HG03175 (cell line): ENCODE measurements at regions not wholly inside any gene's neighbourhood (a gene's known extent, or its start where the extent isn't known, plus 50 kb on each side); places are given as distances from the start of the nearest gene placed in this dataset.
"Not testable (repeated sequence)": the region's sequence is repeated elsewhere in the genome, so short reads cannot be mapped to it uniquely, and the experiment has no call there.

Experiments used
- ATAC-seq: cut with Tn5 transposase; IDR thresholded peaks from one replicate; pipeline ENCODE4 v1.9.1; 2021; ENCODE audit warnings: mild to moderate bottlenecking, moderate library complexity; ENCODE audit not compliant: unreplicated experiment

DNA sequence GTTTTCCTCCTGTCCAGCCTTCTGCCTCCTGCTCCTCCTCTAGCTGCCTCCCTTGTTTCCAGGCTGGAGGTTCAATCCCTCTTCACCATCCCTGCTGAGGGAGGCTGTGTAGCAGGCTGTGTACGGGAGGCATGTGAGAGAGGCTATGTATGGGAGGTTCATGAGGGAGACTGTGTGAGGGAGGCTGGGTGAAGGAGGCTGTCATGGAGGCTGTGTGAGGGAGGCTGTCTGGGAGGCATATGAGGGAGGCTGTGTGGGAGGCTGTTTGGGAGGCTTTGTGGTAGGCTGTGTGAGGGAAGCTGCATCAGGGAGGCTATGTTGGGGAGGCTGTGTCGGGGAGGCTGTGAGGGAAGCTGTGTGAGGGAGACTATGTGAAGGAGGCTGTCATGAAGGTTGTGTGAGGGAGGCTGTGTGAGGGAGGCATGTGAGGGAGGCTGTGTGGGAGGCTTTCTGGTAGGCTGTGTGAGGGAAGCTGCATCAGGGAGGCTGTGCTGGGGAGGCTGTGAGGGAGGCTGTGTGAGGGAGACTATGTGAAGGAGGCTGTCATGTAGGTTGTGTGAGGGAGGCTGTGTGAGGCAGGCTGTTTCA, 123.7 kb upstream of the RNF32 start:
- ATAC-seq = no peak

- no peak for ATAC-seq
Observed at GRCh38 chr7:156515911-156516790, 124.4 kb upstream of the RNF32 start.

DNA sequence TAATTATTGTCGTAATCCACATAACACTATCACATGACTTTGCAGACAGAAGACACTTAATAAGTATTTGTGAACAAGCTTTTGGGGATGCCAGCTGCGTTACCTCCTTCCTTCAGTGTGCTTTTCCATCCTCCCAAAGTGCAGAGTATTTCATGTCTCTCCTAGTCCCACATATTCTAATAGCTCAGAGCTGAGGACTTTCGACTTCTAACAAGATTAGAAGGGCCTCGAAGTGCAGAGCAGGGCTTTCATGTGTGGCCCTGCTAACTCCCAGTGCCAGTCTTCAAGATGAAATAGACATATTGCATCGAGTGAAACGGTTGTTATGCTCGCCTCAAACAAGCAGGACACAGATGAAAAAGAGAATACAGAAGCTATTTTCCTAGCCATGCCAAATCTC, 125.7 kb upstream of the RNF32 start:
- ATAC-seq = no peak

DNA sequence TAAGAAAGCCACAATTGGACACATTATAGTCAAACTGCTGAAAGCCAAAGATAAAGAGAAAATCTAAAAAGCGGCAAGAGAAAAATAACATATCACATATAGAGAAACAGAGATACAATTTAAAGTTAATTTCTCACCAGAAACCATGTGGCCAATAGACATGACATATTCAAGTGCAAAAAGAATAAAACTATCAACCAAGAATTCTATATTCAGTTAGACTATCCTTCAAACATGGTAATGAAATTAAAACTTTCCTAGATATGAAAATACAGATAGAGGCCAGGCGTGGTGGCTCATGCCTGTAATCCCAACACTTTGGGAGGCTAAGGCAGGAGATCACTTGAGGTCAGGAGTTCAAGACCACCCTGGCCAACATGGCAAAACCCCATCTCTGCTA, 129.1 kb upstream of the RNF32 start:
- no peak for ATAC-seq

DNA sequence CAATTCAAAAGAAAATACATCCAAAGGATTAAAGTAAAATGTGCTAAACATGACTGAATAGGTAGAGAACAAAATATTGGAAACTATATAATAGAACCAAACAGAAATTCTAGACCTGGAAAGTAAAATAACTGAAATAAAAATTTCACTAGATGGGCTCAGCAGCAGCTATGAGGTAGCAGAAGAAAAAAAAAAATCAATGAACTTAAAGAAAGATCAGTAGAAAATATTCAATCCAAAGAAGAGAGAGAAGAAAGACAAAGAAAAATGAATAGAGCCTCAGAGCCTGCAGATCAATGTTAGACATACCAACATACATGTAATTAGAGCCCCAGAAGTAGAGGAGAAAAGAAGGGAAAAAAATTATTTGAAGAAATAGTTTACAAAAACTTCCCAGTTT, 129.6 kb upstream of the RNF32 start:
- ATAC-seq = no peak

DNA sequence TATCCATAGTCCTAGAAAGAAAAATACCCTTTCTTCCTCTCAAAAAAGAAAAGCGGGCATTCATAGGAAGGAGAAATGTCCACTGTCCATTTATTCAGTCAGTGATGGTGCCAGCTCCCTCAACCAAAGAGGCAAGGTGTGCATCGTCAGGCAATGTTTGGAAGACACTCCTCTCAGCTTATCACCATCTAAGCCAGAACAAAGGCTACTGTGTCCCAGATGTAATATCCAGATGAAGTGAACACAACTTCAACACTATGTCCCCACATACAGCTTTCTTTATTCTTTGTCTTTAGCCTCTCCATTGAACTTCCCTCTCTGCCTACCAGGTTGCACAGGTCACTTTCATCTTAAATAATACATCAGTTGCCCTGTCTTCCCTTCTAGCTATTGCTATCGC, 131.4 kb upstream of the RNF32 start:
- no peak for ATAC-seq

- ATAC-seq = no peak
Observed at GRCh38 chr7:156505876-156506275, 134.7 kb upstream of the RNF32 start.

- ATAC-seq = no peak
Observed at GRCh38 chr7:156504687-156505545, 135.7 kb upstream of the RNF32 start.

- ATAC-seq = no peak
Observed at GRCh38 chr7:156504006-156504405, 136.6 kb upstream of the RNF32 start.

DNA sequence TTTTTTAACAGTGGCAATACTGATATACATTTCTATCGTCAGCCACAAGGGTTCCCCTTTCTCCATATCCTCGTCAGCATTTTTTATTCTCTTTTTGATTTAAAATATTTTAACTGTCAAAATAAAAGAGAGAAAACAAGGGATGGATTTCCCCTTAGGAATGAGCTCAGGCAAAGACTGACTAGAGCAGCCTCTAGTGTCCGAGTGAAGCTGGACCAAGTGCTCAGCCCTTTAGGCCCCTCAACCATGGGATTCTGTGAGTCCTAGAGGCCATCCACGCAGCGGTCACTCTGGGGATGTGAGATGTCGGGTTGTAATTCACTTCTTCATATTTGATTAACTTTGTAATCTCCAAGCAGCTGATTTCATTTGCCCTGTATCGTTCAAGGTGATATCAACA, 137.4 kb upstream of the RNF32 start:
- no peak for ATAC-seq

DNA sequence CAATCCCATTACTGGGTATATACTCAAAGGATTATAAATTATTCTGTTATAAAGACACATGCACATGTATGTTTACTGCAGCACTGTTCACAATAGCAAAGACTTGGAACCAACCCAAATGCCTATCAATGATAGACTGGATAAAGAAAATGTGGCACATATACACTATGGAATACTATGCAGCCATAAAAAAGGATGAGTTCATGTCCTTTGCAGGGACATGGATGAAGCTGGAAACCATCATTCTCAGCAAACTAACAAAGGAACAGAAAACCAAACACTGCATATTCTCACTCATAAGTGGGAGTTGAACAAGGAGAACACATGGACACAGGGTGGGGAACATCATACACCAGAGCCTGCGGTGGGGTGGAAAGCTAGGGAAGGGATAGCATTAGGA, 138.8 kb upstream of the RNF32 start:
- ATAC-seq = not testable (repeated sequence)

- no peak for ATAC-seq
Observed at GRCh38 chr7:156499247-156499881, 141.2 kb upstream of the RNF32 start.

GRCh38 chr7:156497776-156498509, 142.6 kb upstream of the RNF32 start:
- no peak for ATAC-seq

DNA sequence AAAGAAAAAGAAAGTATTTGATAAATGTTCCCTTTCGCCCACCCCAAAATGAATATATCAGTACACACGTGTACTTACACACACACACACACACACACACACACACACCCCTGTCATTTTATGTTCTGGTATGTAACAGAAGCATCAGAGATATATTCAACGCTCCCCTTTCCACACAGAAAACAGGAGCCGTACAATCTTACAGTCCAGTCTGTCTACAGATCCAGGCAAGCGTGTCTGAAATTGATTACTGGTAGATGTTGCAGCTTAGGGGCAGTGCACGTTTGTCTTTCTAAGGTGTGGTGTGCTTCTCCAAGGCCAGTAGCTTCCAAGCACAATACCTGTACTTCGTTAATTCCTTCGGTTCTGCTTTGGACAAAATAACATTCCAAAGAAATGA, 143.7 kb upstream of the RNF32 start:
- no peak for ATAC-seq

DNA sequence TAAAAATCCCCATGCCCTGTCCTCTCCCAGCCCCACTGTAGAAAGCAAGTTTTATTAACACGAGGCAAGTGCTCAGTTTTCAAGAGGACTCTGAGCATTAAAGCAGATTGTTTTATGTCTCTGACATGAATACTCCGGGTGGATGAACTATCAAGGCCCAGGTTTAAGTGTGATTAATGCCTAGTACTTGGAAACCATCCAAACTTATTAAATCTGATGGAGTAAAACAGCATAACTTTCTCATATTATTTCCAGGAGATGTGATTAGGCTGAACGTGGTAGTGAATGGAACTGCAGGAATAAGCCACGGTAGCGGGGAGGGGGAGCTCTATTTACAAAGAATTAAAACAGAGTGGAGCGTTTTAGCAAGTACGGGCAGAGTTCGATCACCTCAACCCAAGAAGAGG, 144.2 kb upstream of the RNF32 start:
- no peak for ATAC-seq

GRCh38 chr7:156494960-156495359, 145.6 kb upstream of the RNF32 start:
- ATAC-seq = no peak

- ATAC-seq = no peak
Observed at GRCh38 chr7:156493942-156494341, 146.6 kb upstream of the RNF32 start.

- ATAC-seq = no peak
Observed at GRCh38 chr7:156492170-156492569, 148.4 kb upstream of the RNF32 start.

- ATAC-seq = no peak
Observed at GRCh38 chr7:156491435-156491834, 149.1 kb upstream of the RNF32 start.

DNA sequence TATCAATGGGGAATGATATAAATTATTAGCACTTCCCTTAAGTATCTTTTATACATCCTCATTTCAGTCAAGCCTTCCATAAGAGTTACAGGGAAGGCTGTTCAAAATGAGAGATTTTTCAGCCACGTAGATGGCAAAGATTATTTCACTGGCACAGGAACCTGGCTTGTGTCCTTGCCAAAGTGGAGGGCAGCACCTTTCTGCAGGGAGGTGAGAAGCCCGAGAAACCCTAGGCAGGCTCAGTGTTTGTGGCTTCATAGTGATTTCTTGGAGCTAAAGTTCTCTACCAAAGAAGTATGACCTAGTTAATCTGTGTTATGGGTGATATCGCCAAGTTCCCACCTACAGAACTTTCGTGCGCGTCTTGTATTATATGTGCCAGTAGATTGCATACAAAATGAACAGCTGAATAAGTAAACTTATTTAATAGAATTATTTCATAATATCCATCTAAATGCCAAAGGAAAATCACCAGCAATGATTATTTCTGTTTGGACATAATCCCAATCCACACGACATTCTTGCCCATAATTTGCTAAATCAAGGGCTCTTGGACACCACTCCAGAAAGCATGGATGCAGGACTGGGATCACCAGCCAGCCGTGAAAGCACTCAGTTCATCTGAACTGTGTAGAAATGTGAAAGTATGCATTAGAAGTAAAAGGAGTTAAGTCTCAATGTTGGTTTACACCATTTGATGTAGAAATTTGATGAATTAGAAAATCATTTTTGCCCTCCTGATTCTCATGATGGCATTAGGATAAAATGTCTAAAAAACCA, 150.4 kb upstream of the RNF32 start:
- ATAC-seq = no peak
